Stimulated activated naive CD8-positive, alpha-beta T cell treated with anti-CD3 and anti-CD28 coated beads, Interleukin-15, Interleukin-2, amounts not matched to agents 100 ng/mL and 50 ng/mL, for 24 hours (primary cell): ENCODE measurements at regions not wholly inside any gene's neighbourhood (a gene's known extent, or its start where the extent isn't known, plus 50 kb on each side); places are given as distances from the start of the nearest gene placed in this dataset.

ENCODE experiments used
- H3K27ac Mint-ChIP-seq: one replicate; pipeline ENCODE4 v1.8.0; 2021; ENCODE audit warnings: mild to moderate bottlenecking, mixed read lengths
- H3K27me3 Mint-ChIP-seq: one replicate; pipeline ENCODE4 v1.8.0; 2021; ENCODE audit warnings: mixed read lengths
- H3K36me3 Mint-ChIP-seq: one replicate; pipeline ENCODE4 v1.8.0; 2021; ENCODE audit warnings: low read depth, mixed read lengths
- H3K4me1 Mint-ChIP-seq: one replicate; pipeline ENCODE4 v1.8.0; 2021; ENCODE audit warnings: low read depth, mixed read lengths
- H3K4me3 Mint-ChIP-seq: one replicate; pipeline ENCODE4 v1.8.0; 2021; ENCODE audit warnings: mild to moderate bottlenecking, mixed read lengths
- H3K9me3 Mint-ChIP-seq: one replicate; pipeline ENCODE4 v1.8.0; 2021; ENCODE audit warnings: mixed read lengths

DNA sequence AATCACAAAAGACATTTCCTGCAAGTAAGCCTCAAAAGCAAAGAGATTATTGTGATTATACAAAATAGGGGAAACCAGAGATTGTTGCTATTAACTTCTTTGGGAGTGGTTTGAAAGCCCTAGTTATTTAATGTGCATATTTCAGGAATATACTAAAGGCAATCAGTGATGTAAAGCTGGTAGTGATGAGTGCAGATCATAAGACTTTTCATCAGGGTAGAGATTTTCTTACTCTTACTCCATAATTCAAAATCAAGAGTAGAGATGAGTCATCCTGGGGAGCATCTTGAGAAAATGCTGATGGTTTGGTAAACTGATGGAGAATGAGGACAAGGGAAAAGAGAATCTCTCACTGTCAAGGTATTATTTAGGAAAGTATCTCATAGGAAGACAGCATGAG is 309.5 kb downstream of the FBXO15 start:
- H3K27me3 Mint-ChIP-seq: no peaks in the 10 kb centered on the region
- H3K4me3 Mint-ChIP-seq: no peak overlapping the region
- peaks cover 4% of the 10 kb centered on the region for H3K4me1 Mint-ChIP-seq
- no peaks in the 10 kb centered on the region for H3K9me3 Mint-ChIP-seq
- no peak overlapping the region for H3K27ac Mint-ChIP-seq
- no peaks in the 10 kb centered on the region for H3K36me3 Mint-ChIP-seq

GRCh38 chr18:73835656-73836364 is 311.8 kb downstream of the FBXO15 start:
- Mint-ChIP-seq H3K36me3 (no peaks in the 10 kb centered on the region), H3K4me3 (no peak overlapping the region), H3K9me3 (no peaks in the 10 kb centered on the region), H3K4me1 (no peaks in the 10 kb centered on the region), H3K27me3 (no peaks in the 10 kb centered on the region), H3K27ac (no peak overlapping the region)

- no peaks in the 10 kb centered on the region for H3K36me3 Mint-ChIP-seq
- H3K4me3 Mint-ChIP-seq: no peak overlapping the region
- H3K9me3 Mint-ChIP-seq: no peaks in the 10 kb centered on the region
- no peaks in the 10 kb centered on the region for H3K27me3 Mint-ChIP-seq
- no peak overlapping the region for H3K27ac Mint-ChIP-seq
- H3K4me1 Mint-ChIP-seq: no peaks in the 10 kb centered on the region
Measured at GRCh38 chr18:73835039-73835438, 312.6 kb downstream of the FBXO15 start.

DNA sequence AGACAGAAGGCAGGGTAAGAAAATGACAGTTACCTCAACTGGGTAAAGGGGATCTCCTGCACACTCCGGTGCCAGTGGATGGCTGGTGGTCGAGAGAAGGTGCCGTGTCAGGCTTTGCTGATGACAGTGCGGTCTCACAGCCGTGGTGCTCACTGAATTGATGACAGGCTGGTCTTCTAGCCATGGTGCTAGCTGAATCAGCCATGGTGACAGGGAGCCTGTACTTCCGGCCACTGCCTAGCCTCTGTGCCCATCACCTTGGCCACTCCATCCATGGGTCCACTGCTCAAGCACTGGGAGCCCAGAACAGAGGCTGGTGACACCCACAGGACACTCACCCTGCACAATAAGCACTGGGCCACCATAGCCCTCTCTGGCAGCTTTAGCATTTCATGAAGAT is 315.9 kb downstream of the FBXO15 start:
- Mint-ChIP-seq H3K36me3 (no peaks in the 10 kb centered on the region), H3K27ac (no peak overlapping the region), H3K4me3 (no peak overlapping the region), H3K27me3 (no peaks in the 10 kb centered on the region), H3K9me3 (no peaks in the 10 kb centered on the region), H3K4me1 (no peaks in the 10 kb centered on the region)

- H3K27ac Mint-ChIP-seq: no peak overlapping the region
- no peak overlapping the region for H3K4me3 Mint-ChIP-seq
- H3K4me1 Mint-ChIP-seq: no peaks in the 10 kb centered on the region
- no peaks in the 10 kb centered on the region for H3K9me3 Mint-ChIP-seq
- H3K27me3 Mint-ChIP-seq: no peaks in the 10 kb centered on the region
- no peaks in the 10 kb centered on the region for H3K36me3 Mint-ChIP-seq
Measured at GRCh38 chr18:73829146-73829545, 318.5 kb downstream of the FBXO15 start.

DNA sequence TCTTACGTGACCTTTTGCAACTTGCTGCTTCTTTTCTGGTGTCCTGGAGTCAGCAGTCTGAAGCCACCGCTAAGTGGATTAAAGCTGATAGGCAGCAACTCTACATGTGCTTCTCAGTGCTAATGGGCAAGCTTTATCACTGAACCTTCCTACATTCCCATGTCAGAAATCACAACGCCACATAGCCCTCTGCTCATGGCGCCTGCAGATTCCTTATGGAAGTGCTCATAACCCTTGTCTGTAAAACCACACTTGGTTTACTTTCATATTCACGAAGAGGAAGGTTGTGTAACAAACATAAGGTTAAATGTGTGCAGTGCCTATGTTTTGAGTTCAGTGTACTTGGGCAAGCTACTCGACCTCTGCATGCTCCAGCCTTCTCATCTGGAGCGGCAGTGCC is 319.8 kb downstream of the FBXO15 start:
- Mint-ChIP-seq H3K27ac (no peak overlapping the region), H3K4me1 (no peaks in the 10 kb centered on the region), H3K27me3 (no peaks in the 10 kb centered on the region), H3K9me3 (no peaks in the 10 kb centered on the region), H3K4me3 (no peak overlapping the region), H3K36me3 (no peaks in the 10 kb centered on the region)

- Mint-ChIP-seq H3K4me3 (no peak overlapping the region), H3K27ac (no peak overlapping the region), H3K36me3 (no peaks in the 10 kb centered on the region)
Measured at GRCh38 chr18:73826098-73826497, 321.5 kb downstream of the FBXO15 start.

DNA sequence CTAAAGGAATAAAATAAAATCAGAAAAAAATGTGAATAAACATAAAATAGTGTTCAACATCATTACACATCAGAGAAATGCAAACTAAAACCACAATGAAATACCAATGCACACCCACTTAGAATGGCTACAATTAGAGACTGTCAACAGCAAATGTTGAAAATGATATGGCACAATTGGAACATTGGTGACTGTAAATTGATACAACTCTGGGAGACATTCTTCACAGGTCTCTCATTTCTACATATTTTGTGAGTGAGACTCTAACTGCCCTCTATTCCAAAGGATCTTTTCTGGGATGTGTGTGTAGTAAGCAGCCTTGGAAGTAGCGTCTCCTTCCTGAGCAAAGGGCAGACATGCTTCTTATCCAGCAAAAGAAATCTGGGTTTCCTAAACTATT is 323.0 kb downstream of the FBXO15 start:
- H3K4me3 Mint-ChIP-seq: no peak overlapping the region
- no peaks in the 10 kb centered on the region for H3K9me3 Mint-ChIP-seq
- H3K36me3 Mint-ChIP-seq: no peaks in the 10 kb centered on the region
- H3K27ac Mint-ChIP-seq: no peak overlapping the region
- H3K4me1 Mint-ChIP-seq: no peaks in the 10 kb centered on the region
- peaks cover 5% of the 10 kb centered on the region for H3K27me3 Mint-ChIP-seq

More at GRCh38 chr18:73826098-73826497, 321.5 kb downstream of the FBXO15 start:
- peaks cover 5% of the 10 kb centered on the region for H3K27me3 Mint-ChIP-seq
- no peaks in the 10 kb centered on the region for H3K9me3 Mint-ChIP-seq
- H3K4me1 Mint-ChIP-seq: no peaks in the 10 kb centered on the region

GRCh38 chr18:73812423-73812822 is 335.2 kb downstream of the FBXO15 start:
- H3K27ac Mint-ChIP-seq: no peak overlapping the region
- H3K27me3 Mint-ChIP-seq: peaks cover 3% of the 10 kb centered on the region
- H3K9me3 Mint-ChIP-seq: peaks cover 6% of the 10 kb centered on the region

GRCh38 chr18:73807551-73808192 is 340.0 kb downstream of the FBXO15 start:
- H3K4me1 Mint-ChIP-seq: no peaks in the 10 kb centered on the region
- no peaks in the 10 kb centered on the region for H3K36me3 Mint-ChIP-seq
- H3K9me3 Mint-ChIP-seq: no peaks in the 10 kb centered on the region
- H3K27ac Mint-ChIP-seq: no peak overlapping the region
- H3K27me3 Mint-ChIP-seq: peaks cover 3% of the 10 kb centered on the region
- no peak overlapping the region for H3K4me3 Mint-ChIP-seq

More at GRCh38 chr18:73812423-73812822, 335.2 kb downstream of the FBXO15 start:
- Mint-ChIP-seq H3K36me3 (no peaks in the 10 kb centered on the region), H3K4me3 (no peak overlapping the region), H3K4me1 (no peaks in the 10 kb centered on the region)

- no peaks in the 10 kb centered on the region for H3K27me3 Mint-ChIP-seq
- H3K9me3 Mint-ChIP-seq: no peaks in the 10 kb centered on the region
- no peaks in the 10 kb centered on the region for H3K36me3 Mint-ChIP-seq
- H3K4me1 Mint-ChIP-seq: no peaks in the 10 kb centered on the region
- H3K27ac Mint-ChIP-seq: no peak overlapping the region
- H3K4me3 Mint-ChIP-seq: no peak overlapping the region
Measured at GRCh38 chr18:73805991-73806390, 341.6 kb downstream of the FBXO15 start.

DNA sequence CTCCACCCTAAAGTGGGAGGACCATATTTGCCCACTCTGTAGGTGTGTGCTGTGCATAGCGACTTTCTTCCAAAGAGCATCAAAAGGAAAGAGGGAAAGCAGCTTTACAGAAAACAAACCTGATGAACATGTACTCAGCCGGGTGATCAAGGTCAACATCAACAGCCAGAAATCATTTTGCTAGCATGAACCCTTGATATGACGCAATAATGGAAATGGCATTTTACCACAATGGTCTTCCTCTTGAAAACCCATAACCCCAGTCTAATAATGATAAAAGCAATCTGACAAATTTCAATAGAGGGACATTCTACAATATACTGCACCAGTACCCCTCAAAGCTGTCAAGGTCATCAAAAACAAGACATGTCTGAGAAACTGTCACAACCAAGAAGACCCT is 350.2 kb downstream of the FBXO15 start:
- H3K4me3 Mint-ChIP-seq: no peak overlapping the region
- no peaks in the 10 kb centered on the region for H3K4me1 Mint-ChIP-seq
- H3K9me3 Mint-ChIP-seq: no peaks in the 10 kb centered on the region
- no peaks in the 10 kb centered on the region for H3K36me3 Mint-ChIP-seq
- H3K27ac Mint-ChIP-seq: no peak overlapping the region
- no peaks in the 10 kb centered on the region for H3K27me3 Mint-ChIP-seq

DNA sequence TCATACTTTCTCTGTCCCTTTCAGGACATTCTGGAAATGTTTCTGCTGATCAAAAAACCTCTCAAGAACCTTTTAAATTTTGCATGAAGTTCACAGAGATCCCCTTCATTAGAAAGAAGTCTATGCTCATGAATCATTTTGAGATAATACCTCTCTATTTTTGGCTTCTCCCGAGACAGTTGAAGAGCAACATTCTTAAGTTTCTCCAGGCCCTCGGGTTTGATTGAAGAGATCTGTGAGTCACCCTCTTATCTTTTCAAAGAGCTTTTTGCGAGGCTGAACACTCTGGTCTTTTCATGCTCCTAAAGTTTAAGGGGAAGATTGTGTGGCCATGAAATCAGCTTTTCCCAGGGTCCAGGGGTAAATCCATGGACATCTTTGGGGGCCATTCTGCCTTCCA is 354.2 kb downstream of the FBXO15 start:
- no peaks in the 10 kb centered on the region for H3K9me3 Mint-ChIP-seq
- H3K4me1 Mint-ChIP-seq: no peaks in the 10 kb centered on the region
- H3K27ac Mint-ChIP-seq: no peak overlapping the region
- no peaks in the 10 kb centered on the region for H3K36me3 Mint-ChIP-seq
- H3K4me3 Mint-ChIP-seq: no peak overlapping the region
- no peaks in the 10 kb centered on the region for H3K27me3 Mint-ChIP-seq

DNA sequence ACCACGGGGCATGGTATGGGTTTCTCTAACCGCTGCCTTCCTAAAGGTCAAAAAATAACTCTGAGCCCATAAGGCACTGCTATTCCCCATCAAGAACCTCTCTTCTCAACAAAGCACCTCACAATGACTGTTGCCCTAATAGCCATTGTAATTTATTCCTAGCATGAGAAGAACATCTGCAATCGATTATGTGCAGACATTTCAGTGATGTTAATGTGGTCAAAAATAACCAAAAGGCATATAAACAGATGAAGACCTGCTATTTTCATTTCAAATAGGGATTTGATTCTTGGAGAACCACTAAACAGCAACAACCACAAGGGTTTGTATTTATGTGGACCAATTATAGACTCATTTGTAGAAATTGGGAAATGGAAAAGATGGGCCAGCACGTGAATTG is 356.6 kb downstream of the FBXO15 start:
- Mint-ChIP-seq H3K9me3 (no peaks in the 10 kb centered on the region), H3K36me3 (no peaks in the 10 kb centered on the region), H3K4me3 (no peak overlapping the region), H3K27me3 (no peaks in the 10 kb centered on the region), H3K27ac (no peak overlapping the region), H3K4me1 (no peaks in the 10 kb centered on the region)

GRCh38 chr18:73790587-73790986 is 357.0 kb downstream of the FBXO15 start:
- H3K9me3 Mint-ChIP-seq: no peaks in the 10 kb centered on the region
- no peak overlapping the region for H3K4me3 Mint-ChIP-seq
- no peaks in the 10 kb centered on the region for H3K27me3 Mint-ChIP-seq
- no peaks in the 10 kb centered on the region for H3K4me1 Mint-ChIP-seq
- no peak overlapping the region for H3K27ac Mint-ChIP-seq
- H3K36me3 Mint-ChIP-seq: no peaks in the 10 kb centered on the region

DNA sequence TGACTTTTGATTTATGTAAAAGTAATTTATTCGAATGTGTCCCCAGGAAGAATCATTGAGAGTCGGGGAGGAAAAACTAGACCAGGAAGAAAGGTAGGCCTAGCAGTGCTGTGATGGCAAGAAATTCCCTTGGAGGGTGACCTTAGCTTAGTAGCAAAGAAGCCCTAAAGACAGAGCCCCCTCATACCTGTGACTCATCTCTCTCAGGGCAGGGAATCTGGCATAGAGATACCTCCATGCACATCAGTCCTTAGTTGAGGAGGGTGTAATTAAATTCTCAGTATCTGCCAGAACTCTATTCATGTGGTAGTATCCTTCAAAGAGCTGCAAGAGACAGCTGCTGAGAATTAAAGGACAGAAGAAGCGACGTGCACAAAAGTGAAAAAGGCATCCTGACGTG is 360.3 kb downstream of the FBXO15 start:
- Mint-ChIP-seq H3K27ac (no peak overlapping the region), H3K4me3 (no peak overlapping the region), H3K4me1 (no peaks in the 10 kb centered on the region), H3K27me3 (no peaks in the 10 kb centered on the region), H3K36me3 (no peaks in the 10 kb centered on the region), H3K9me3 (no peaks in the 10 kb centered on the region)
